Activated CD8-positive, alpha-beta T cell treated with anti-CD3 and anti-CD28 coated beads for 36 hours (primary cell): ENCODE measurements at regions not wholly inside any gene's neighbourhood (a gene's known extent, or its start where the extent isn't known, plus 50 kb on each side); places are given as distances from the start of the nearest gene placed in this dataset.

Experiments
- ATAC-seq: fragments of 200-7000 bp; cut with Tn5 transposase; one replicate; pipeline ENCODE4 v1.10.0; 2021; ENCODE audit warnings: mild to moderate bottlenecking, moderate library complexity
- CTCF ChIA-PET: fragments of 350-600 bp; sonication (Branson Sonifier 250); formaldehyde crosslinking; loops from one replicate; lab custom pipeline; 2021; ENCODE audit warnings: antibody characterized with exemption; lab: Charles Lee
- POLR2A ChIA-PET: fragments of 350-600 bp; sonication (Branson Sonifier 250); formaldehyde crosslinking; loops from one replicate; lab custom pipeline; 2021; ENCODE audit warnings: antibody characterized with exemption; lab: Charles Lee
- DNase-seq: peaks from one replicate; pipeline ENCODE4 v3.0.0-alpha.2; 2020
- H3K27ac Mint-ChIP-seq: one replicate; pipeline ENCODE4 v1.8.0; 2021; ENCODE audit warnings: mild to moderate bottlenecking, mixed read lengths
- H3K27me3 Mint-ChIP-seq: one replicate; pipeline ENCODE4 v1.8.0; 2021; ENCODE audit warnings: mixed read lengths
- H3K36me3 Mint-ChIP-seq: one replicate; pipeline ENCODE4 v1.8.0; 2021; ENCODE audit warnings: low read depth, mixed read lengths
- H3K4me1 Mint-ChIP-seq: one replicate; pipeline ENCODE4 v1.8.0; 2021; ENCODE audit warnings: low read depth, mixed read lengths
- H3K4me3 Mint-ChIP-seq: one replicate; pipeline ENCODE4 v1.8.0; 2021; ENCODE audit warnings: mild to moderate bottlenecking, moderate library complexity, mixed read lengths
- H3K9me3 Mint-ChIP-seq: one replicate; pipeline ENCODE4 v1.8.0; 2021; ENCODE audit warnings: mixed read lengths
- intact Hi-C: fragments of 100-400 bp; cut with micrococcal nuclease; formaldehyde crosslinking; loops from one replicate; pipeline ENCODE4 v1.10.0; 2022
- TF ChIP-seq, protein P1 (sequence below): fragments of 200-600 bp; IDR thresholded peaks from one replicate; pipeline ENCODE4 v1.8.0; 2022; ENCODE audit warnings: antibody characterized with exemption, mild to moderate bottlenecking

DNA sequence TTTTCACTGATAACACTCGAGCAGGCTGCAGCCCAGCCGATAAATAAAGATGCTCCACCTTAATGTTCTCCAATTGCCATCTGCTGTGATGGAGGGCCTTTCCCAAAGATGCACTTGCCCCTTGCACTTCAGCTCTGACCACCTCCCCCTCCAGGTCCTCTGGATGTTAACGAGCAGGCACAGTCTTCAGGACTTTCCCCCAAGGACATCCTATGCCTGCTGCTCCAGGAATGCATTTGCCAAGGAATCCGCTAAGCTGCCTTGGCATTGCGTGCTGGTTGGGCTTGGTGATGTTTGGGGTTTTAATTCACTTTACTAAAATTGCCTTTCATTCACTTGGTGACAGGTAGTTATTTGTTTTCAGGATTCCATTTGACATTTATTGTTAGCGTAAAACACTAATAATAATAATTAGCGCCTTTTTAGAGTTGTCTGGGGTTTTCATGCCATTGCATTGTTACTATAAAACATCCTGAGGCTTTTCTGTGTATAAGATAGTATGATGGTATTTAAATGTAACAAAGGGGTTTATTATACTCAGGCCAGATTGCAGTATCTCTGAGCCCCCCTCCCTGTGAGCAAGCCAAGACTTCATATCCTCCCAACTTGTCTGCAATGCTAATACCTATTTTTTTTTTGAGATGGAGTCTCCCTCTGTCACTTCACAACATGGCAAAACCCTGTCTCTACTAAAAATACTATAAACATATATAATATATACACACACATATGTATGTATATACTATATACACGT lies 66.7 kb upstream of the TSHZ2 start:
- ChIA-PET POLR2A (no interaction called here), CTCF (no interaction called here)
- DNase-seq (no peak), ATAC-seq (no peak)
- H3K27ac Mint-ChIP-seq = no peak overlapping the region
- H3K4me1 Mint-ChIP-seq = no peaks in the 10 kb centered on the region
- intact Hi-C loops = no loop called here
- H3K9me3 Mint-ChIP-seq = no peaks in the 10 kb centered on the region
- H3K36me3 Mint-ChIP-seq = no peaks in the 10 kb centered on the region
- no peak overlapping the region for H3K4me3 Mint-ChIP-seq
- peaks cover 10% of the 10 kb centered on the region for H3K27me3 Mint-ChIP-seq
- TF ChIP-seq, protein P1, sequence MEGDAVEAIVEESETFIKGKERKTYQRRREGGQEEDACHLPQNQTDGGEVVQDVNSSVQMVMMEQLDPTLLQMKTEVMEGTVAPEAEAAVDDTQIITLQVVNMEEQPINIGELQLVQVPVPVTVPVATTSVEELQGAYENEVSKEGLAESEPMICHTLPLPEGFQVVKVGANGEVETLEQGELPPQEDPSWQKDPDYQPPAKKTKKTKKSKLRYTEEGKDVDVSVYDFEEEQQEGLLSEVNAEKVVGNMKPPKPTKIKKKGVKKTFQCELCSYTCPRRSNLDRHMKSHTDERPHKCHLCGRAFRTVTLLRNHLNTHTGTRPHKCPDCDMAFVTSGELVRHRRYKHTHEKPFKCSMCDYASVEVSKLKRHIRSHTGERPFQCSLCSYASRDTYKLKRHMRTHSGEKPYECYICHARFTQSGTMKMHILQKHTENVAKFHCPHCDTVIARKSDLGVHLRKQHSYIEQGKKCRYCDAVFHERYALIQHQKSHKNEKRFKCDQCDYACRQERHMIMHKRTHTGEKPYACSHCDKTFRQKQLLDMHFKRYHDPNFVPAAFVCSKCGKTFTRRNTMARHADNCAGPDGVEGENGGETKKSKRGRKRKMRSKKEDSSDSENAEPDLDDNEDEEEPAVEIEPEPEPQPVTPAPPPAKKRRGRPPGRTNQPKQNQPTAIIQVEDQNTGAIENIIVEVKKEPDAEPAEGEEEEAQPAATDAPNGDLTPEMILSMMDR = no peak

DNA sequence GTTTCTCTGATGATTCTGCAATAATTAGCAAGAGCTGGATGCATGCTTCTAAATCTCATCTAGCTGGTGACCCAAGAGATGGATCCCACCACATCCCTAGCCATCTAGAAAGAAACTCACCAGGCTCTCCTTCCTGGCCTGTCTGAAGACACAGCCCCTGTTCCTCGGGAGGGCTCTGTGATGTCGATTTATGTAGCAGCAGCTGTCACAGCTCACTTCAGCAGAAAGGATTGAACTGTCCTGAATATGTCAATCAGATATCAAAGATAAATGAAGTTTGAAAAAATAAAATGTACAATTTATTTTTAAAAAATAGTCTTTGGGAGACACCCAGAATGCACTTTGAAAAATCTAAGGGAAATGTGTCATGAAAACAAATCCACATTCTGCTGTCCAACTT lies 67.3 kb upstream of the TSHZ2 start:
- CTCF ChIA-PET = no interaction called here
- no peak overlapping the region for H3K27ac Mint-ChIP-seq

DNA sequence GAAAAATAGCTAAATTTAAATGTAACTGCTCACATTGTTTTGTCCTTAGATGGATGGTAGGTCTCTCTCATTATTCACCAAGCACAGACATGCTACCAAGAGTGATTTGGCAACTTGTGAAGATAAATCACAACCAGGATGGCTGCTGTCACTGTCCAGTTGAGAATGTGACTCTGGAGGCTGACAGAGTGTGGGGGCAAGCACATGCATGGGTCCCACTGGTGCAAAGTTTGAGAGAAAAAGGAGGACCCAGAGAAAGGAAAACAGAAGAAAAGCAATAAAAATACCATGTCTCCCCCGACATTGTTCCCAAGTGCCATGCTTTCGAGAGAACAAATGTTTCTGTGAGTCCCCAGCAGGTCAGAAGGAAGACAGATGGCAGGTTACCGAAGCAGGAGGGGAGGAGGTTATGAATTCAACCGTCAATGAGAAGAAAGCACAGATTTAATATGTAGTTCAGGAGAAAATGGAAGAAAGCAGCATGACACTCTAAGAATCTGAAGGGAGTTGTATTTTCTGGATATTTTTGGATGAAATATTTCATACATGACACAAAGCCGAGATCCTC lies 73.0 kb upstream of the TSHZ2 start:
- ATAC-seq = no peak
- POLR2A ChIA-PET = no interaction called here
- Mint-ChIP-seq H3K36me3 (no peaks in the 10 kb centered on the region), H3K27me3 (peaks cover 19% of the 10 kb centered on the region), H3K4me1 (peaks cover 4% of the 10 kb centered on the region), H3K4me3 (no peak overlapping the region), H3K9me3 (peaks cover 4% of the 10 kb centered on the region), H3K27ac (no peak overlapping the region)
- DNase-seq = no peak
- TF ChIP-seq, protein P1 = no peak
- intact Hi-C loops = no loop called here
- CTCF ChIA-PET = interaction anchor here (1.4 kb wide), 1 partner anchor 10 kb away, joined by 3 read pairs; no protein-coding TSS in a partner anchor

More for the DNA sequence above, 67.3 kb upstream of the TSHZ2 start:
- no peak for ATAC-seq
- no peak overlapping the region for H3K4me3 Mint-ChIP-seq
- no peaks in the 10 kb centered on the region for H3K4me1 Mint-ChIP-seq
- no peak for DNase-seq
- intact Hi-C loops = no loop called here
- H3K9me3 Mint-ChIP-seq = no peaks in the 10 kb centered on the region
- POLR2A ChIA-PET = no interaction called here
- TF ChIP-seq, protein P1 = no peak
- peaks cover 8% of the 10 kb centered on the region for H3K27me3 Mint-ChIP-seq
- no peaks in the 10 kb centered on the region for H3K36me3 Mint-ChIP-seq

DNA sequence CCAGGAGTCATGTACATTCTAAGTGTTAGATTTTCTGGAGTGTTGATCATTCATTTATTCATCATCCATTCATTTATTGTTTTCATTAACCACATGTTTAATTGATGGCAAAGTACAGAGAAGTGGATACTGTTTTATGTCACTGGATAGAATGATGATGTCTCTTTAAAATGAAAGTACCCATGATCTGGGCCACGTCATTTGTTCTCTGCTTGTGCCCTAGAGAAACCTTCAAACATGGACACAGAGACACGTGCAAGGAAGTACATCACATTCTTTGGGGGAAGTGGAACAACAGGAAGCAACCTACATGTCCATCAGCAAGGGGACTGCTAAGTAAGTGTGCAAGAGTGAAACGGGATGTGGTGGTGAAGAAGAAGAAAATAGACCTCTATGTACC lies 75.8 kb upstream of the TSHZ2 start:
- TF ChIP-seq, protein P1 = no peak
- DNase-seq (no peak), ATAC-seq (no peak)
- Mint-ChIP-seq H3K27ac (no peak overlapping the region), H3K9me3 (peaks cover 4% of the 10 kb centered on the region), H3K4me1 (peaks cover 4% of the 10 kb centered on the region), H3K27me3 (peaks cover 14% of the 10 kb centered on the region), H3K36me3 (no peaks in the 10 kb centered on the region), H3K4me3 (no peak overlapping the region)
- intact Hi-C loops = no loop called here
- POLR2A ChIA-PET = no interaction called here
- CTCF ChIA-PET = no interaction called here

DNA sequence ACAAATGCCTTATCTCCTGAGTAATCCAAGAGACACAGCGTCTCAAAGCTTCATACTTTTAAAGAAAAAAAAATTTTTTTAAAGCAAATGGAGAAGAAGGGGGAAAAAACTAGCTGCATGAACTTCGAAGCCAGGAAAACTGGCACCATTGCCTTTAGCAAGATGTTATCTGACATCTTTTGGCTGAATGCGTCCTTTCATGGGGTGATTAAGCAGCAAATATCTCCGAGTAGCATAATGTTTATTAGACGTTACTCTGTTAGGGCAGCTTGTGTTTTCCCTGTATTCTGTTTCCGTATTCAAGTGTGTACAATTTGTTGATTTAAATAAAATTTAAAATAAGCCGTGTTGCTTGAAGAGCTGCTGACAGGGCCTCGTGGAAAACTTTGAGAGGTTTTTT lies 76.5 kb upstream of the TSHZ2 start:
- no peak for DNase-seq
- H3K9me3 Mint-ChIP-seq = peaks cover 4% of the 10 kb centered on the region
- POLR2A ChIA-PET = no interaction called here
- CTCF ChIA-PET = no interaction called here
- peaks cover 14% of the 10 kb centered on the region for H3K27me3 Mint-ChIP-seq
- intact Hi-C loops = no loop called here
- no peaks in the 10 kb centered on the region for H3K36me3 Mint-ChIP-seq
- H3K4me3 Mint-ChIP-seq = no peak overlapping the region
- no peak overlapping the region for H3K27ac Mint-ChIP-seq
- TF ChIP-seq, protein P1 = no peak
- ATAC-seq = no peak
- peaks cover 4% of the 10 kb centered on the region for H3K4me1 Mint-ChIP-seq
